ENCODE measurements at regions not wholly inside any gene's neighbourhood (a gene's known extent, or its start where the extent isn't known, plus 50 kb on each side); places are given as distances from the start of the nearest gene placed in this dataset.

DNA sequence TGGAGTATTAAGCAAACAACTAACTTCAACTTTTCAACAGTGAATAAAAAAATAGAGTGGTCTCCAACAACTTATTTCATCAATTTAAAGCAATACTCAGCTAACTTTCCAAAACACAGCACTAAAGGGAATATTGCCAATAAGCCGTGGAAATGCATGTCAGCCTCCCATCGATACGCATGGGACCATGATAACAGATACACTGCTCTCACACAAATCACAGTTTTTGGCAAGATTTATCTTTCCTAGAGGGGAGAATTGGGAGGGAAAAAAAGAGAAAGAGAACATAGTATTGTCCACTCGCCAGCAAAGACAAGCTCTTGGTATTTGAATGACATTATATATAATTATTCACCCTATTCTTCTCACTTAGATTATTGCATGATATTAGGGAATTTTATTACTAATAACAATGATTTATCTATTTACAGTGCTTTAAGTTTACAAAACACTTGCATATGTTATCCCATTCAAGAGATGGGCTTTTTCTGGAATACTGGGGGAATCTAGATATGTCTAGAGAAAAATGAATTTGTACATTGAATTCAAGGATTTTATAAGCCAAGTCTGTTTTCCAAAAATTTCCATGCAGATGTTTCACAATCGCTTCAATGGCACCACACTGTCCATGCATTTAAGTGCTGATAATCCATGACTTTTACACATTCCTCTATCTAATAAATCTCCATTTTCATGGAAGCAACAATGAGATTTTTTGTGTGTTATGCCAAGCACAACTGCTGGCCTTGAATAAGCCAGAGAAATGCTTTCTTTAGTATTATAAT lies 194.0 kb upstream of the MGMT start:
- no peak for TF ChIP-seq CTCF (IDR thresholded peaks at IDR 0.05; ENCODE audit: borderline replicate concordance, control extremely low read depth, extremely low read depth, insufficient read depth, missing control alignments)
- no peak for DNase-seq (ENCODE audit: low spot score)
- in situ Hi-C loops (cut with MboI; ENCODE audit: low sequenced_read_pairs, unreplicated experiment): no loop called here

DNA sequence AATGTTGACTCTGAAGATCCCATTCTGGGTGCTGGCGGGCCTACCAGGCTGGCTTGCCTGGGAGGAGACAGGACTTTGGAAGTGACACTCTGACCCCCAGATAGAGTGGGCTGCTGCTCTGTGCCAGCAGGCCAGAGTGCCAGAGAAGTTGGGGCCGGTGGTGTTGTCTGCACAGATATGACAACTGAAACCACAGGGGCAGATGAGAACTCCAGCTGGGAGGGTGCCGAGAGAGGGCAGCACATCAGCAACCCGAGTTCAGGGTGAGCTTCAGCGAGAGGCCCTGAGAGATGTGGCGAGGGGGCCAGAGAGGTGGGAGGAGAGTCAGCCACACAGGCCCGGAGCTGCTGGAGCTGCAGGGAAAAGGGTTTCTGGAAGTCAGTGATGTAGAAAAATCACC lies 193.2 kb upstream of the MGMT start:
- in situ Hi-C loops (cut with MboI; ENCODE audit: low sequenced_read_pairs, unreplicated experiment): no loop called here
- DNase-seq (ENCODE audit: low spot score): no peak
- TF ChIP-seq CTCF (IDR thresholded peaks at IDR 0.05; ENCODE audit: borderline replicate concordance, control extremely low read depth, extremely low read depth, insufficient read depth, missing control alignments): no peak

DNA sequence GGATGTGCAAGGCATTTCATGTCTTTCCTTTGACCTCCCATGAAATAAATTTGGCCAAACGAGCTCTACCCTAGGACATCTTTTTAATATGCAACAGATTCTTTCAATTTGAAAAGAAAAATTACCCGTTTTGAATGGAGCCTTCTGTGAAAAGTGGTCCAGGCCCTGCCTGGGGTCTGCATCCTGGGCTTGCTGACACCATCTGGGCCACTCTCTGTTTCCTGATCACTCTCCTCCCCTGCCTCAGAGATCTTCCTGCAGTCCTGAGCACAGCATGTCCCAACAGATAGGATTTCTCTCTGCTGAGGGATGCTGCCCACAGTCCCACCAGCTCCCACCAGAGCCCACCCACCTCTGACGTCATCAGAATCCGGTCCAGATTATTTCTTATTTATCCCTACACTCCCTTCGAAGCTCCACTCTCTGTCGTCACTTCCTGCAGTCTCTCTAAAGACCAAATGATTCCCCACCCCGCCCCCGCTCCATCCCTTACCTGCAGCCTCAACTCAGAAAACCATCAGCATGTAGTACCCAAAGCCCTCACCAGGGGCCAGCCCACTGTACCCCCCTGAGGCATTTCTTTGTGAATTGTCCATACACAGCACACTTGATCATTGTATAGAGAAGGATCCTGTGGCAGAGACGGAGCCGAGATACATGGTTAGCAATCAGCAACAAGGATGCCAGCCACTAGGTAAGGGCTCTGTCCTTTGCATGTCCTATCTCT lies 192.1 kb upstream of the MGMT start:
- no peak for TF ChIP-seq CTCF (IDR thresholded peaks at IDR 0.05; ENCODE audit: borderline replicate concordance, control extremely low read depth, extremely low read depth, insufficient read depth, missing control alignments)
- in situ Hi-C loops (cut with MboI; ENCODE audit: low sequenced_read_pairs, unreplicated experiment): no loop called here
- no peak for DNase-seq (ENCODE audit: low spot score)

GRCh38 chr10:129275886-129276285 lies 191.2 kb upstream of the MGMT start:
- no peak for DNase-seq (ENCODE audit: low spot score)
- TF ChIP-seq CTCF (IDR thresholded peaks at IDR 0.05; ENCODE audit: borderline replicate concordance, control extremely low read depth, extremely low read depth, insufficient read depth, missing control alignments): no peak
- in situ Hi-C loops (cut with MboI; ENCODE audit: low sequenced_read_pairs, unreplicated experiment): no loop called here

DNA sequence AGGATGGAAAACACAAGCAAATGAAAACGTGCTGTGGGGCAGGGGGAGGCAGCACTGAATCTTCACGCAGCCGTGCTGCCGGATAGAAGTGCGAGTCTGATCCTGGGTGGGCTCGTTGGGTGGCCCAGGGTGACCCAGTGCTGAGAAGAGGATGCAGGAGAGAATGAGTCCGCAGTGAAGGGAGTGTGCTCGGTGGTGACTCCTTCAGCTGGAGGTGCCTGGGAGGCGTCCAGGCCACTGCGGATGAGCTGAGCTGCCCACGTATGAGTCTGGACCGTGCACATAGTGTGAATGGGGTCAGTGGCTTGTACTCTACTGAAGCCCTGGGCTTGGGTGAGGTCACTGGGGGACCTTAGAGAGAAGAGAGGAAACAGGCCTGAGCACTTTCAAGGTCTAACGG lies 190.0 kb upstream of the MGMT start:
- no peak for DNase-seq (ENCODE audit: low spot score)
- TF ChIP-seq CTCF (IDR thresholded peaks at IDR 0.05; ENCODE audit: borderline replicate concordance, control extremely low read depth, extremely low read depth, insufficient read depth, missing control alignments): no peak
- in situ Hi-C loops (cut with MboI; ENCODE audit: low sequenced_read_pairs, unreplicated experiment): no loop called here

DNA sequence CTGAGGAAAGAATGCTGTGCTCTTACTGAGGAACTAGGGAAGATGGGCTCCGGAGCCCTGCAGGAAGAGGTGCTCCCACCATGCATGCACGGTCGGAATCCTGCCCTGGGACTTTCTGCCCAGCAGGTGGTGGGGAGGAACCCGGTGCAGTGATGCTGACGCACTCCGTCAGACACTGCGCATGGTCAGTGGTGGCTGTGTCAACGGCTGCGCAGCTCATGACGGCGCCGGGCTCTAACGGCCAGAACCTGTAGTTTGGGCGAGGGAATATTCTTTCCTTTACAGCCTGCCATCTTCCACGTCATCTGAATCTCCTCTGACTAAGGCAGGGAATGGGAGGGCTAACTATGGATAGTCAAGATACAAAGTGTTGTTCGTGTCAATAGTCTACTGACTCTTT lies 189.2 kb upstream of the MGMT start:
- no peak for DNase-seq (ENCODE audit: low spot score)
- in situ Hi-C loops (cut with MboI; ENCODE audit: low sequenced_read_pairs, unreplicated experiment): no loop called here
- no peak for TF ChIP-seq CTCF (IDR thresholded peaks at IDR 0.05; ENCODE audit: borderline replicate concordance, control extremely low read depth, extremely low read depth, insufficient read depth, missing control alignments)
